Hepatocyte (in vitro differentiated cells): ENCODE measurements at regions not wholly inside any gene's neighbourhood (a gene's known extent, or its start where the extent isn't known, plus 50 kb on each side); places are given as distances from the start of the nearest gene placed in this dataset.

Experiments used
- DNase-seq: peaks from one replicate; pipeline ENCODE4 v3.0.0-alpha.2; 2016; ENCODE audit warnings: low spot score
- H2AFZ ChIP-seq: fragments of 200-600 bp; sonication (generic); 2 replicates; pipeline ENCODE4 v1.6.0; 2016; ENCODE audit warnings: antibody characterized with exemption, mild to moderate bottlenecking
- H3K27ac ChIP-seq: fragments of 200-600 bp; sonication (generic); 2 replicates; pipeline ENCODE4 v1.5.1; 2016; ENCODE audit warnings: mild to moderate bottlenecking
- H3K27me3 ChIP-seq: fragments of 200-600 bp; sonication (generic); 2 replicates; pipeline ENCODE4 v1.6.1; 2016
- H3K36me3 ChIP-seq: fragments of 200-600 bp; sonication (generic); replicated peaks from 2 replicates; pipeline ENCODE4 v1.5.1; 2016; ENCODE audit warnings: low read depth; ENCODE audit not compliant: insufficient read depth
- H3K4me1 ChIP-seq: fragments of 200-600 bp; sonication (generic); 2 replicates; pipeline ENCODE4 v1.5.1; 2016; ENCODE audit warnings: mild to moderate bottlenecking, moderate library complexity; ENCODE audit not compliant: insufficient read depth
- H3K4me2 ChIP-seq: fragments of 200-600 bp; sonication (generic); 2 replicates; pipeline ENCODE4 v1.6.0; 2016
- H3K4me3 ChIP-seq: fragments of 200-600 bp; sonication (generic); 2 replicates; pipeline ENCODE4 v1.5.1; 2016; ENCODE audit warnings: mild to moderate bottlenecking
- H3K79me2 ChIP-seq: fragments of 200-600 bp; sonication (generic); 2 replicates; pipeline ENCODE4 v1.6.0; 2017; ENCODE audit warnings: mild to moderate bottlenecking
- H3K9me2 ChIP-seq: fragments of 200-600 bp; sonication (generic); replicated peaks from 2 replicates; pipeline ENCODE4 v1.6.0; 2017; ENCODE audit warnings: mild to moderate bottlenecking; ENCODE audit not compliant: insufficient read depth
- H3K9me3 ChIP-seq: fragments of 200-600 bp; sonication (generic); 2 replicates; pipeline ENCODE4 v1.5.1; 2016; ENCODE audit warnings: low read depth, mild to moderate bottlenecking
- H4K20me1 ChIP-seq: fragments of 200-600 bp; sonication (generic); 2 replicates; pipeline ENCODE4 v1.6.0; 2016; ENCODE audit warnings: mild to moderate bottlenecking; ENCODE audit not compliant: insufficient read depth, poor library complexity, severe bottlenecking
- EZH2 ChIP-seq: fragments of 200-600 bp; sonication (generic); IDR thresholded peaks from 2 replicates; pipeline ENCODE4 v1.6.1; 2016; ENCODE audit warnings: antibody characterized with exemption, mild to moderate bottlenecking, borderline replicate concordance
- EZH2phosphoT487 ChIP-seq: fragments of 200-600 bp; sonication (generic); IDR thresholded peaks from one replicate; pipeline ENCODE4 v1.6.1; 2018; ENCODE audit warnings: antibody characterized with exemption, mild to moderate bottlenecking, low read depth, moderate library complexity; ENCODE audit not compliant: unreplicated experiment, severe bottlenecking
- WGBS: methylation state at CpG from one replicate; pipeline ENCODE4 v1.1.6; 2016; ENCODE audit warnings: low lambda C conversion rate; ENCODE audit errors: missing lambda C conversion rate; 5-methylcytosine and 5-hydroxymethylcytosine counted together
- TF ChIP-seq, protein P1 (sequence below): fragments of 200-600 bp; sonication (generic); IDR thresholded peaks from 2 replicates; pipeline ENCODE4 v1.5.1; 2016; ENCODE audit warnings: antibody characterized with exemption, mild to moderate bottlenecking; ENCODE audit not compliant: poor library complexity

DNA sequence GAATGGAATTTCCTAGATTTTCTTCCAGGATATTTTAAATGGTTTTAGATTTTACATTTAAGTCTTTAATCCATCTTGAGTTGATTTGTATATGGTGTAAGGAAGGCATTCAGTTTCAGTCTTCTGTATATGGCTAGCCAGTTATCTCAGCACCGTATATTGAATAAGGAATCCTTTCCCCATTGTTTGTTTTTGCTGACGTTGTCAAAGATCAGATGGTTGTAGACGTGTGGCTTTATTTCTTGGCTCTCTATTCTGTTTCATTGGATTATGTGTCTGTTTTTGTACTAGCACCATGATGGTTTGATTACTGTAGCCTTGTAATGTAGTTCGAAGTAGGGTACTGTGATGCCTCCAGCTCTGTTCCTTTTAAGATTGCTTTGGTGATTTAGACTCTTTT lies 325.7 kb upstream of the EPHA6 start:
- 80% methylated on average over 4 of the region's 4 CpGs for WGBS
- Histone ChIP-seq H3K79me2 (no peaks in the 10 kb centered on the region), H3K27me3 (no peaks in the 10 kb centered on the region), H2AFZ (no peak overlapping the region), H3K4me1 (no peaks in the 10 kb centered on the region), H3K9me3 (no peaks in the 10 kb centered on the region), H3K4me2 (no peak overlapping the region), H4K20me1 (no peaks in the 10 kb centered on the region), H3K27ac (no peak overlapping the region), H3K36me3 (no peaks in the 10 kb centered on the region), H3K9me2 (no peaks in the 10 kb centered on the region), H3K4me3 (no peak overlapping the region)
- DNase-seq, result no peak
- no peak for TF ChIP-seq EZH2
- no peak for TF ChIP-seq EZH2phosphoT487
- TF ChIP-seq, protein P1, sequence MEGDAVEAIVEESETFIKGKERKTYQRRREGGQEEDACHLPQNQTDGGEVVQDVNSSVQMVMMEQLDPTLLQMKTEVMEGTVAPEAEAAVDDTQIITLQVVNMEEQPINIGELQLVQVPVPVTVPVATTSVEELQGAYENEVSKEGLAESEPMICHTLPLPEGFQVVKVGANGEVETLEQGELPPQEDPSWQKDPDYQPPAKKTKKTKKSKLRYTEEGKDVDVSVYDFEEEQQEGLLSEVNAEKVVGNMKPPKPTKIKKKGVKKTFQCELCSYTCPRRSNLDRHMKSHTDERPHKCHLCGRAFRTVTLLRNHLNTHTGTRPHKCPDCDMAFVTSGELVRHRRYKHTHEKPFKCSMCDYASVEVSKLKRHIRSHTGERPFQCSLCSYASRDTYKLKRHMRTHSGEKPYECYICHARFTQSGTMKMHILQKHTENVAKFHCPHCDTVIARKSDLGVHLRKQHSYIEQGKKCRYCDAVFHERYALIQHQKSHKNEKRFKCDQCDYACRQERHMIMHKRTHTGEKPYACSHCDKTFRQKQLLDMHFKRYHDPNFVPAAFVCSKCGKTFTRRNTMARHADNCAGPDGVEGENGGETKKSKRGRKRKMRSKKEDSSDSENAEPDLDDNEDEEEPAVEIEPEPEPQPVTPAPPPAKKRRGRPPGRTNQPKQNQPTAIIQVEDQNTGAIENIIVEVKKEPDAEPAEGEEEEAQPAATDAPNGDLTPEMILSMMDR, result no peak

DNA sequence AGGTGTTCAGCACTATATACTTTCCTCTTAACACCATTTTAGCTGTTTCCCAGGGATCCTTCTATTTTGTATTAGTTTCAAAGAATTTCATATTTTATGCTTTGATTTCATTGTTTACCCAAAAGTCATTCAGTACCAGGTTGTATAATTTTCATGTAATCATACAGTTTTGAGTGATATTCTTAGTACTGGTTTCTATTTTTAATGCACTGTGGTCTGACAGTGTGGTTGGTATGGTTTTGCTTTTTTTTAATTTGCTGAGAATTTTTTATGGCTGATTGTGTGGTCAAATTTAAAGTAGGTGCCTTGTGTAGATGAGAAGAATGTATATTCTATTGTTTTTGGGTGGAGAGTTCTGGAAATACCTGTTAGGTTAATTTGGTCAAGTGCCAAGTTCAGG lies 323.4 kb upstream of the EPHA6 start:
- no peaks in the 10 kb centered on the region for H3K27me3 ChIP-seq
- H4K20me1 ChIP-seq, result no peaks in the 10 kb centered on the region
- no peaks in the 10 kb centered on the region for H3K9me3 ChIP-seq
- no peak overlapping the region for H3K27ac ChIP-seq
- H3K4me1 ChIP-seq, result no peaks in the 10 kb centered on the region
- no peak overlapping the region for H3K4me3 ChIP-seq
- H2AFZ ChIP-seq, result no peak overlapping the region
- H3K9me2 ChIP-seq, result no peaks in the 10 kb centered on the region
- no peak for TF ChIP-seq EZH2phosphoT487
- TF ChIP-seq, protein P1, result no peak
- TF ChIP-seq EZH2, result no peak
- no peak for DNase-seq
- no peaks in the 10 kb centered on the region for H3K79me2 ChIP-seq
- H3K36me3 ChIP-seq, result no peaks in the 10 kb centered on the region
- no peak overlapping the region for H3K4me2 ChIP-seq

DNA sequence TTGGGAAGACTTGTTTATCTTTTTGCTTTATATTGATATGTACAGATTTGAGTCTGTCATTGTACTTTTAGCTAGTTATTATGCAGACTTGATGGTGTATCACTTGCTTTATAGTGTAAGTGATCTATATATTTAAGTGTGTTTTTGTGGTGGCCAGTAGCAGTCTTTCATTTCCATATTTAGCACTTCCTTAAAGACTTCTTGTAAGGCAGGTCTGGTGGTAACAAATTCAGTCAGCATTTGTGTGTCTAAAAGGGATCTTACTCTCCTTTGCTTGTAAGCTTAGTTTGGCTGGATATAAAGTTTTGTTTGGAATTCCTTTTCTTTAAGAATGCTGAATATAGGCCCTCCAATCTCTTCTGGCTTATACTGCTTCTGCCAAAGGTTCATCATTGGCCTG lies 322.5 kb upstream of the EPHA6 start:
- H2AFZ ChIP-seq, result no peak overlapping the region

DNA sequence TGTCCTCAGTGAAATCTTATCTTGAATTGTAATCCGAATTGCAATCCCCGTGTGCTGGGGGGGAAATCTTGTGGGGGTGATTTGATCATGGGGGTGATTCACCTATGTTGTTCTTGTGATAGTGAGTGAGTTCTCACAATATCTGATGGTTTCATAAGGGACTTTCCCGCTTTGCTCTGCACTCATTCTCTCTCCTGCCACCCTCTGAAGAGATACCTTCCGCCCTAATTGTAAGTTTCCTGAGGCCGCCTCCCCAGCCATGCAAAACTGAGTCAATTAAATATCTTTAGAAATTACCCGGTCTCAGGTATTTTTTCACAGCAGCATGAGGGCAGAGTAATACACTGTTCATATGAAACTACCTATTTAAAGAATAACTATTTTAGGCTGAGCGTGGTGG lies 304.1 kb upstream of the EPHA6 start:
- 87% methylated on average over 7 of the region's 7 CpGs for WGBS

More for the DNA sequence above, 322.5 kb upstream of the EPHA6 start:
- no peak overlapping the region for H3K4me3 ChIP-seq
- H3K27ac ChIP-seq, result no peak overlapping the region
- H3K4me2 ChIP-seq, result no peak overlapping the region
- TF ChIP-seq, protein P1, result no peak
- TF ChIP-seq EZH2 (no peak), EZH2phosphoT487 (no peak)
- no peaks in the 10 kb centered on the region for H3K9me2 ChIP-seq
- no peaks in the 10 kb centered on the region for H3K27me3 ChIP-seq
- no peaks in the 10 kb centered on the region for H3K79me2 ChIP-seq
- no peaks in the 10 kb centered on the region for H3K4me1 ChIP-seq
- H3K36me3 ChIP-seq, result no peaks in the 10 kb centered on the region
- no peaks in the 10 kb centered on the region for H3K9me3 ChIP-seq
- H4K20me1 ChIP-seq, result no peaks in the 10 kb centered on the region
- no peak for DNase-seq

More for the DNA sequence above, 304.1 kb upstream of the EPHA6 start:
- no peak overlapping the region for H2AFZ ChIP-seq
- no peak overlapping the region for H3K4me3 ChIP-seq
- no peaks in the 10 kb centered on the region for H3K9me2 ChIP-seq
- no peaks in the 10 kb centered on the region for H3K27me3 ChIP-seq
- H3K27ac ChIP-seq, result no peak overlapping the region
- no peaks in the 10 kb centered on the region for H3K79me2 ChIP-seq
- TF ChIP-seq EZH2phosphoT487, result no peak
- TF ChIP-seq, protein P1, result no peak
- no peak for TF ChIP-seq EZH2
- DNase-seq, result no peak
- no peaks in the 10 kb centered on the region for H3K9me3 ChIP-seq
- H4K20me1 ChIP-seq, result no peaks in the 10 kb centered on the region
- no peaks in the 10 kb centered on the region for H3K36me3 ChIP-seq
- no peak overlapping the region for H3K4me2 ChIP-seq
- no peaks in the 10 kb centered on the region for H3K4me1 ChIP-seq
